Heart right ventricle (tissue), 16 donors: ENCODE measurements at regions not wholly inside any gene's neighbourhood (a gene's known extent, or its start where the extent isn't known, plus 50 kb on each side); places are given as distances from the start of the nearest gene placed in this dataset.
A peak's percentile ranks its signal among the peaks of the same experiment; 100 is the strongest.

Source experiments
- ATAC-seq, 8 donors: fragments of 200-7000 bp; cut with Tn5 transposase; one replicate each; pipeline ENCODE4 v1.9.1; 2020; ENCODE audit warnings: mild to moderate bottlenecking in 8 of 8, moderate library complexity in 8 of 8, moderate number of reproducible peaks in 1 of 8
- DNase-seq, 2 donors: peaks; one replicate each; pipeline ENCODE4 v3.0.0-alpha.2; 2020
- H3K27ac ChIP-seq, 10 donors: fragments of 200-600 bp; sonication (generic) in 2 of 10; one replicate each; pipeline versions ENCODE4 v1.5.0 to v1.8.0; 2020 to 2022; ENCODE audit warnings: mild to moderate bottlenecking in 3 of 10
- H3K27me3 ChIP-seq, 7 donors: fragments of 200-600 bp; one replicate each; pipeline ENCODE4 v1.8.0; 2021 to 2022; ENCODE audit warnings: mild to moderate bottlenecking in 2 of 7
- H3K36me3 ChIP-seq, 9 donors: fragments of 200-600 bp; sonication (generic) in 1 of 9; one replicate each; pipeline versions ENCODE4 v1.5.0 to v1.8.0; 2020 to 2022; ENCODE audit warnings: mild to moderate bottlenecking in 2 of 9
- H3K4me1 ChIP-seq, 9 donors: fragments of 200-600 bp; sonication (generic) in 1 of 9; one replicate each; pipeline versions ENCODE4 v1.5.0 to v1.8.0; 2020 to 2022; ENCODE audit warnings: mild to moderate bottlenecking in 4 of 9
- H3K4me3 ChIP-seq, 10 donors: fragments of 200-600 bp; sonication (generic) in 2 of 10; one replicate each; pipeline versions ENCODE4 v1.5.0 to v1.8.0; 2020 to 2022; ENCODE audit warnings: mild to moderate bottlenecking in 7 of 10, moderate library complexity in 2 of 10
- H3K9me3 ChIP-seq, 11 donors: fragments of 200-600 bp in 10 of 11; sonication (generic) in 2 of 11; one replicate each; pipeline versions ENCODE4 v1.5.0 to v1.8.0; 2013 to 2022; ENCODE audit warnings: mild to moderate bottlenecking in 2 of 11, control low read depth in 1 of 11, moderate library complexity in 1 of 11
- WGBS, 2 donors: extraction: QIAGEN DNeasy Blood & Tissue Kit; methylation state at CpG; one replicate each; pipeline ENCODE4 v1.1.7; 2013; ENCODE audit warnings: inconsistent platforms in 1 of 2; 5-methylcytosine and 5-hydroxymethylcytosine counted together
- intact Hi-C, 10 donors: fragments of 100-400 bp; cut with DNase I; formaldehyde crosslinking; loops; one replicate each; pipeline versions ENCODE4 v1.11.1 to v1.14.2; 2022
- TF ChIP-seq, protein P1 (sequence below), 9 donors: fragments of 200-600 bp; sonication (generic) in 2 of 9; IDR thresholded peaks; one replicate each; pipeline versions ENCODE4 v1.5.0 to v1.8.0; 2021 to 2022; ENCODE audit warnings: antibody characterized with exemption in 9 of 9, mild to moderate bottlenecking in 5 of 9, moderate library complexity in 1 of 9
- donor health status: Arrhythmogenic right ventricular cardiomyopathy.
- donor health status: ischemic (EF 13 %, LVEDD 7.1; RV severe dilation, severe dysfunction).
- donor health status: healthy with polysubstance abuse.
- donor health status: DM: no; HTN: yes; CAD: no.
- donor health status: DM: no; HTN: no; CAD: no.
- donor health status: ischemic (EF 25% LVEDD 6.9; RV normal size, moderate dysfunction).
- donor health status: ischemic (EF 25% LVEDD 5.7; RV mildly dilated, moderate dysfunction).
- donor health status: healthy.
- donor health status: DM: yes; HTN: yes; CAD: no.
- donor health status: Ischemic cardiomyopathy.
- donor health status: ischemic (EF 35%, LVEDD 5.7; RV mildly dilated, moderate dysfunction).
- donor health status: nonischemic (EF 11% LVEDD 7.7; RV severe dilation, severe dysfunction).
- donor health status: DM: yes; HTN: yes; CAD: no.
- donor health status: PGD.
- donor health status: ischemic (EF 29% LVEDD 5.4; RV normal size, mild dysfunction).
- donor health status: nonischemic (EF 23%, LVEDD 6.1; RV moderate dilation, normal function).

DNA sequence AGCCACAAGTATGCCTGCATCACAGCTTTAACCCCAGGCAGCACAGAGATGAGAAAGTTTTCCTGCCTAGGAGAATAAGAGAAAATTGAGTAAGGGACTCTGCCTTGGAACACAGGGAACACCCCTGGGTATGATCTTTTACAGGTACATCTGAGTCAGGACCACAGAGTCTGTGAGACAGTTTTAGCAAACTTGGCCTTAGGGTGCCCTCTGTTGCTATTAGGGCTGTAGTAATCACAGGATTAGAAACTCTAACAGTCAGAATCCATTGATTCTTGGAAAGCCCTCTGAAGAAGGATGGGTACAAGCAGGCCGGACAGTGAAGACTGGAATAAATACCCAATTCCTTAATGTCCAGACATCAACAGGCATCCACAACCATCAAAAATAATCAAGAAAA, 989.5 kb upstream of the CDH9 start:
- 92 to 94% methylated on average over 1 of the region's 1 CpG for WGBS, 2 donors
- H3K9me3 ChIP-seq = peaks cover 0 to 44% (median 14%) of the 10 kb centered on the region in 11 donors
- no peaks in the 10 kb centered on the region for H3K4me1 ChIP-seq
- ATAC-seq (no peak), DNase-seq (no peak)
- H3K27me3 ChIP-seq = no peaks in the 10 kb centered on the region
- H3K36me3 ChIP-seq = no peaks in the 10 kb centered on the region
- H3K4me3 ChIP-seq = no peak overlapping the region
- intact Hi-C loops = no loop called here
- no peak overlapping the region for H3K27ac ChIP-seq
- TF ChIP-seq, protein P1, sequence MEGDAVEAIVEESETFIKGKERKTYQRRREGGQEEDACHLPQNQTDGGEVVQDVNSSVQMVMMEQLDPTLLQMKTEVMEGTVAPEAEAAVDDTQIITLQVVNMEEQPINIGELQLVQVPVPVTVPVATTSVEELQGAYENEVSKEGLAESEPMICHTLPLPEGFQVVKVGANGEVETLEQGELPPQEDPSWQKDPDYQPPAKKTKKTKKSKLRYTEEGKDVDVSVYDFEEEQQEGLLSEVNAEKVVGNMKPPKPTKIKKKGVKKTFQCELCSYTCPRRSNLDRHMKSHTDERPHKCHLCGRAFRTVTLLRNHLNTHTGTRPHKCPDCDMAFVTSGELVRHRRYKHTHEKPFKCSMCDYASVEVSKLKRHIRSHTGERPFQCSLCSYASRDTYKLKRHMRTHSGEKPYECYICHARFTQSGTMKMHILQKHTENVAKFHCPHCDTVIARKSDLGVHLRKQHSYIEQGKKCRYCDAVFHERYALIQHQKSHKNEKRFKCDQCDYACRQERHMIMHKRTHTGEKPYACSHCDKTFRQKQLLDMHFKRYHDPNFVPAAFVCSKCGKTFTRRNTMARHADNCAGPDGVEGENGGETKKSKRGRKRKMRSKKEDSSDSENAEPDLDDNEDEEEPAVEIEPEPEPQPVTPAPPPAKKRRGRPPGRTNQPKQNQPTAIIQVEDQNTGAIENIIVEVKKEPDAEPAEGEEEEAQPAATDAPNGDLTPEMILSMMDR (IDR thresholded peaks at IDR 0.05) = no peak

DNA sequence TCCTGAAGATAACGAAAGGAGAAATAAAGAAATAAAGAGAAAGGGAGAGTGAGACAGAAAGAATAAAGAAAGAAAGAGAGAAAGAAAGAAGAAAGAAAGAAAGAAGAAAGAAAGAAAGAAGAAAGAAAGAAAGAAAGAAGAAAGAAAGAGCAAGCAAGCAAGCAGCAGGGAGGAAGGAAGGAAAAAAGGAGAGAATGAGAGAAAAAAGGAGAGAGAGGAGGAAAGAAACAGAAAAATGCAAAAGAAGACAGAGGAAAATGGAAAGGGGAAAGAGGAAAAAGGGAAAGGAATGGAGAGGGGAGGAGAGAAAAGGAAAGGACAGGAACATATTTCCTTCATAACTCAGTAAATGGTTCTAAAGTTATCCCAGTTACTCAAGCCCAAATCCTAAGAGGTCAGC, 978.8 kb upstream of the CDH9 start:
- no peaks in the 10 kb centered on the region for H3K36me3 ChIP-seq
- H3K4me3 ChIP-seq = no peak overlapping the region
- WGBS, 2 donors = 56 to 69% methylated on average over 1 of the region's 1 CpG
- no peak for ATAC-seq
- DNase-seq = no peak
- TF ChIP-seq, protein P1 (IDR thresholded peaks at IDR 0.05) = no peak
- H3K27ac ChIP-seq = no peak overlapping the region
- peaks cover 0 to 43% (median 20%) of the 10 kb centered on the region in 11 donors for H3K9me3 ChIP-seq
- intact Hi-C loops = no loop called here
- H3K4me1 ChIP-seq = no peaks in the 10 kb centered on the region
- no peaks in the 10 kb centered on the region for H3K27me3 ChIP-seq

DNA sequence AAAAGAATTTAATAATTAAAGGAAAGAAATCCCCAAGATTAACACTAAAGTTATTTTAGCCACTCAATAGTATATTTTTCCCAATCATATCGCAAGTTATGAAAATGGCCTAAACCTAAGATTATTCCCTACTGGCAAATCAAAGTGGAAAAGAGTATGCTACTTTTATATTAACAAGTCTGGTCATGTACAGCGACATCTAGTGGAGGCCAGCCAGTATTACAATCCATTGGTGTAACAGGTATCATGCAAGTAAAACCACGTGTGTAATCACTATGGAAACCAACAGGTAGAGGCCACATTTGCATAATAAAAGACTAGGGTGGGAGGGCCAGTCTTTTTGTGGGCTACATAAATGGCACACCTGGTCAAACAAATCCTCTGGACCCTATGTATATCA, 976.4 kb upstream of the CDH9 start:
- DNase-seq (no peak), ATAC-seq (no peak)
- Histone ChIP-seq H3K27ac (no peak overlapping the region), H3K9me3 (peaks cover 0 to 64% (median 20%) of the 10 kb centered on the region in 11 donors), H3K36me3 (no peaks in the 10 kb centered on the region), H3K4me3 (no peak overlapping the region), H3K4me1 (no peaks in the 10 kb centered on the region), H3K27me3 (no peaks in the 10 kb centered on the region)
- intact Hi-C loops = no loop called here
- 53 to 59% methylated on average over 3 of the region's 3 CpGs for WGBS, 2 donors
- TF ChIP-seq, protein P1 (IDR thresholded peaks at IDR 0.05) = peak in 7 of 9 donors; percentile 12 to 49 (median 33)

- ATAC-seq (no peak), DNase-seq (no peak)
- Histone ChIP-seq H3K9me3 (peaks cover 0 to 74% (median 20%) of the 10 kb centered on the region in 11 donors), H3K27me3 (no peaks in the 10 kb centered on the region), H3K27ac (no peak overlapping the region), H3K4me1 (no peaks in the 10 kb centered on the region), H3K4me3 (no peak overlapping the region), H3K36me3 (no peaks in the 10 kb centered on the region)
- TF ChIP-seq, protein P1 (IDR thresholded peaks at IDR 0.05) = no peak
- 81 to 86% methylated on average over 5 of the region's 5 CpGs for WGBS, 2 donors
- intact Hi-C loops = no loop called here
These were observed 974.2 kb upstream of the CDH9 start for GRCh38 chr5:28012538-28012937.
